A673 (cell line): ENCODE measurements at regions not wholly inside any gene's neighbourhood (a gene's known extent, or its start where the extent isn't known, plus 50 kb on each side); places are given as distances from the start of the nearest gene placed in this dataset.
"Not testable (repeated sequence)": the region's sequence is repeated elsewhere in the genome, so short reads cannot be mapped to it uniquely, and the experiment has no call there.

Experiments used
- CTCF ChIP-seq: fragments of 300-800, 200-600 bp; sonication (generic); conservative IDR thresholded peaks from 2 replicates; pipeline ENCODE4 v1.5.1; 2017; ENCODE audit warnings: low read depth, mild to moderate bottlenecking, antibody characterized with exemption, low read length, moderate library complexity, mixed read lengths
- EZH2 ChIP-seq: fragments of 200-600 bp; sonication (generic); IDR thresholded peaks from 2 replicates; pipeline ENCODE4 v1.6.1; 2017; ENCODE audit warnings: borderline replicate concordance, low read depth, mild to moderate bottlenecking, mixed read lengths, antibody characterized with exemption, low read length; ENCODE audit not compliant: poor library complexity, severe bottlenecking

GRCh38 chr1:45268310-45268709, 58.4 kb upstream of the HPDL start:
- not testable (repeated sequence) for TF ChIP-seq EZH2, CTCF
